Heart left ventricle (tissue), 16 donors: ENCODE measurements at regions not wholly inside any gene's neighbourhood (a gene's known extent, or its start where the extent isn't known, plus 50 kb on each side); places are given as distances from the start of the nearest gene placed in this dataset.

Experiments used
- ATAC-seq, 4 donors: fragments of 200-7000 bp; cut with Tn5 transposase; one replicate each; pipeline ENCODE4 v1.9.1; 2020 to 2022; ENCODE audit warnings: moderate library complexity in 4 of 4, mild to moderate bottlenecking in 3 of 4, moderate number of reproducible peaks in 1 of 4
- DNase-seq, 5 donors: peaks; one replicate each; pipeline ENCODE4 v3.0.0-alpha.2; 2020
- H3K27ac ChIP-seq, 12 donors: fragments of 200-600 bp; sonication (generic) in 4 of 12; one replicate each; pipeline versions ENCODE4 v1.5.0 to v1.8.0; 2016 to 2022; ENCODE audit warnings: mild to moderate bottlenecking in 2 of 12
- H3K27me3 ChIP-seq, 9 donors: fragments of 200-600 bp; sonication (generic) in 2 of 9; one replicate each; pipeline versions ENCODE4 v1.5.1 to v1.8.0; 2016 to 2022; ENCODE audit warnings: mild to moderate bottlenecking in 3 of 9
- H3K36me3 ChIP-seq, 9 donors: fragments of 200-600 bp; sonication (generic) in 2 of 9; one replicate each; pipeline versions ENCODE4 v1.5.0 to v1.8.0; 2018 to 2022; ENCODE audit warnings: mild to moderate bottlenecking in 2 of 9
- H3K4me1 ChIP-seq, 12 donors: fragments of 200-600 bp; sonication (generic) in 4 of 12; one replicate each; pipeline versions ENCODE4 v1.5.0 to v1.8.0; 2016 to 2022; ENCODE audit warnings: mild to moderate bottlenecking in 3 of 12
- H3K4me3 ChIP-seq, 12 donors: fragments of 200-600 bp; sonication (generic) in 4 of 12; one replicate each; pipeline versions ENCODE4 v1.5.0 to v1.8.0; 2017 to 2022; ENCODE audit warnings: mild to moderate bottlenecking in 9 of 12, moderate library complexity in 4 of 12
- H3K9me3 ChIP-seq, 12 donors: fragments of 200-600 bp; sonication (generic) in 4 of 12; one replicate each; pipeline versions ENCODE4 v1.5.0 to v1.8.0; 2016 to 2022; ENCODE audit warnings: mild to moderate bottlenecking in 1 of 12
- POLR2A ChIP-seq, 2 donors: fragments of 450-650 bp; IDR thresholded peaks; one replicate each; pipeline ENCODE4 v1.6.1; 2017; ENCODE audit warnings: antibody characterized with exemption in 2 of 2, mild to moderate bottlenecking in 2 of 2, moderate library complexity in 2 of 2
- WGBS, 4 donors: extraction: QIAGEN DNeasy Blood & Tissue Kit in 2 of 4; methylation state at CpG; one replicate each; pipeline versions ENCODE4 v1.1.5 to v1.1.7; 2013 to 2018; 5-methylcytosine and 5-hydroxymethylcytosine counted together
- intact Hi-C, 10 donors: fragments of 100-400 bp; cut with DNase I; formaldehyde crosslinking; loops; one replicate each; pipeline versions ENCODE4 v1.11.1 to v1.14.2; 2022
- TF ChIP-seq, protein P1 (sequence below), 12 donors: fragments of 200-600 bp; sonication (generic) in 4 of 12; IDR thresholded peaks; one replicate each; pipeline versions ENCODE4 v1.5.0 to v1.8.0; 2018 to 2022; ENCODE audit warnings: antibody characterized with exemption in 12 of 12, mild to moderate bottlenecking in 5 of 12
- donor health status: ischemic (EF 13 %, LVEDD 7.1; RV severe dilation, severe dysfunction).
- donor health status: healthy with polysubstance abuse.
- donor health status: DM: no; HTN: yes; CAD: no.
- donor health status: DM: no; HTN: no; CAD: no.
- donor health status: ischemic (EF 25% LVEDD 6.9; RV normal size, moderate dysfunction).
- donor health status: ischemic (EF 25% LVEDD 5.7; RV mildly dilated, moderate dysfunction).
- donor health status: healthy.
- donor health status: DM: yes; HTN: yes; CAD: no.
- donor health status: ischemic (EF 35%, LVEDD 5.7; RV mildly dilated, moderate dysfunction).
- donor health status: nonischemic (EF 11% LVEDD 7.7; RV severe dilation, severe dysfunction).
- donor health status: DM: yes; HTN: yes; CAD: no.
- donor health status: PGD.
- donor health status: ischemic (EF 29% LVEDD 5.4; RV normal size, mild dysfunction).
- donor health status: nonischemic (EF 23%, LVEDD 6.1; RV moderate dilation, normal function).

DNA sequence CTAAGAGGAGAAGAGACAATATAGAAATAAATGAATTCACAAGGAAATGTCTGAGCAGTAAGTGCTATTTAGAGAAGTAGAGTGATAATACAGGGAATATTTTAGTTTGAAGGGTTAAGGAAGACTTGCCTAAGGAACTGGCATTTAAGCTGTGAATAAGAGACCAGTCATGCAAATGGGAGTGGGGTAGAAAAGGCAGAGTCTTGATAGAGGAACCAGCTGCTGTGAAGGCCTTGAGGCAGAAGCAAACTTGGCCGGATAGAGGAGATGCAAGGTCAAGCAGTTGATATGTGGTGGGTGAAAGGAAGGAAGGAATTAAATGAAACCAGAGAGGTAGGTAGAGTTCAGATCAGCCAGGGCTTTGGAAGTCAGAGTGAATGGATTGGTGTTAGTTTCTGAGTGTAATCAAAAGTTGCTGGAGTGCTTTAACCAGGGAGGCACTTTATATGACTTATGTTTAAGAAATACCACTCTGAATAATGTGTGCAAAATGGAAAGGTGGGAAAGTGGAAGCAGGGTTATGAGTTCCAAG is 198.4 kb upstream of the SESN3 start:
- Histone ChIP-seq H3K27ac (no peak overlapping the region), H3K4me3 (no peak overlapping the region), H3K9me3 (no peaks in the 10 kb centered on the region), H3K4me1 (peaks cover 0 to 5% (median 0%) of the 10 kb centered on the region in 12 donors), H3K36me3 (no peaks in the 10 kb centered on the region), H3K27me3 (no peaks in the 10 kb centered on the region)
- intact Hi-C loops: no loop called here
- no peak for DNase-seq
- ATAC-seq: no peak
- TF ChIP-seq, protein P1, sequence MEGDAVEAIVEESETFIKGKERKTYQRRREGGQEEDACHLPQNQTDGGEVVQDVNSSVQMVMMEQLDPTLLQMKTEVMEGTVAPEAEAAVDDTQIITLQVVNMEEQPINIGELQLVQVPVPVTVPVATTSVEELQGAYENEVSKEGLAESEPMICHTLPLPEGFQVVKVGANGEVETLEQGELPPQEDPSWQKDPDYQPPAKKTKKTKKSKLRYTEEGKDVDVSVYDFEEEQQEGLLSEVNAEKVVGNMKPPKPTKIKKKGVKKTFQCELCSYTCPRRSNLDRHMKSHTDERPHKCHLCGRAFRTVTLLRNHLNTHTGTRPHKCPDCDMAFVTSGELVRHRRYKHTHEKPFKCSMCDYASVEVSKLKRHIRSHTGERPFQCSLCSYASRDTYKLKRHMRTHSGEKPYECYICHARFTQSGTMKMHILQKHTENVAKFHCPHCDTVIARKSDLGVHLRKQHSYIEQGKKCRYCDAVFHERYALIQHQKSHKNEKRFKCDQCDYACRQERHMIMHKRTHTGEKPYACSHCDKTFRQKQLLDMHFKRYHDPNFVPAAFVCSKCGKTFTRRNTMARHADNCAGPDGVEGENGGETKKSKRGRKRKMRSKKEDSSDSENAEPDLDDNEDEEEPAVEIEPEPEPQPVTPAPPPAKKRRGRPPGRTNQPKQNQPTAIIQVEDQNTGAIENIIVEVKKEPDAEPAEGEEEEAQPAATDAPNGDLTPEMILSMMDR (IDR thresholded peaks at IDR 0.05): no peak
- no peak for TF ChIP-seq POLR2A (IDR thresholded peaks at IDR 0.05)
- WGBS, 4 donors: 69 to 83% (median 73%) methylated on average over 1 of the region's 1 CpG

DNA sequence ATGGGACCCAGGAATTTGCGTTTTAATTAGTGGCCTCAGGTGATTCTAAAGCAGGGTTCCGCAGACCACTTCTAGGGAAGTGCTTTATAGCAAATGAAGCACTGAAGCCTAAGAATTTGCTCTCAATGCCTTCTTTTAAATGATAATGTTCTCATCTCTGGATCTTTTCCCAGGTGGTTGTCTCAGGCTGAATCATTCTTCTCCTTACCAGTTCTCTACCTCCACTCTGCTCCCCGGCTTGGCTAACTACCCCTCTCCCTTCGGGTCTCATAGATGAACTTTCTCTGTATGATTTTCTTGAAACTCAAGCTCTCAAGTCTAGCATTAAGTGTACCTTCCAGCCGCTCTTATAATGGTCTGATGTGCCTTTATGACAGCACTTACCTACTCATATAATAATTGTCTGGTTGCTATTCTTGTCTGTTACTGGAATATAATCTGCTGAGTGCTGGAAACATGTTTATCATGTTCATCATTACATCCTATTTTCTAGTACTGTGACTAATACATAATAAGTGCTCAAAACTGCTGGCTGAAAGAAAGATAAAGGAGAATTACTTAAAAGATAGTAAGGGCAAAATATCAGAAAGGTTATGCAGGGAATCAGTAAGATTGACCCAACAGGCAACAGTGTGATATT is 195.9 kb upstream of the SESN3 start:
- no peak for ATAC-seq
- H3K9me3 ChIP-seq: no peaks in the 10 kb centered on the region
- H3K4me3 ChIP-seq: no peak overlapping the region
- TF ChIP-seq POLR2A (IDR thresholded peaks at IDR 0.05): no peak
- TF ChIP-seq, protein P1 (IDR thresholded peaks at IDR 0.05): no peak
- no peak overlapping the region for H3K27ac ChIP-seq
- H3K36me3 ChIP-seq: no peaks in the 10 kb centered on the region
- no peaks in the 10 kb centered on the region for H3K27me3 ChIP-seq
- intact Hi-C loops: no loop called here
- H3K4me1 ChIP-seq: peaks cover 0 to under 1% (median 0%) of the 10 kb centered on the region in 12 donors
- no peak for DNase-seq
- 81 to 87% (median 84%) methylated on average over 5 of the region's 5 CpGs for WGBS, 4 donors

DNA sequence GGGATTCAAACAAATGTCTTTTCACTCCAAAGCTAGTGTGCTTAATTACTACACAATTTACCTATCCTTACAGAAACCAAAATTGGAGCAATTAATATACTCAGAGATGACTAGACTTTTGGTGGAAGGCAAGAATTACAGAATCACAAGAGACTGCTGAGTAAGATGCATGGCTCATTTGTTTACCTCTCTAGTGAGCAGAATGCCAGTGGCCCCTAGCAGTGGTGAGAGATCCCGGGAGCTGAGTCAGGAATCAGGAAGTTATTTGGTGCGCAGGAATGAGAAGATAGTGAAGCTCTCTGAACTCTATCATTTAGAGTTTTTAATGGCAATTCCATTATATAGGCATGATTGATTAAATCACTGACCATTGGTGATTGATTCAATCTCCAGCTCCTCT is 188.9 kb upstream of the SESN3 start:
- DNase-seq: no peak
- no peak for ATAC-seq
- no peak overlapping the region for H3K27ac ChIP-seq
- TF ChIP-seq, protein P1 (IDR thresholded peaks at IDR 0.05): no peak
- TF ChIP-seq POLR2A (IDR thresholded peaks at IDR 0.05): no peak
- H3K9me3 ChIP-seq: no peaks in the 10 kb centered on the region
- H3K36me3 ChIP-seq: no peaks in the 10 kb centered on the region
- no peaks in the 10 kb centered on the region for H3K4me1 ChIP-seq
- 62 to 68% (median 65%) methylated on average over 2 of the region's 2 CpGs for WGBS, 4 donors
- H3K4me3 ChIP-seq: no peak overlapping the region
- intact Hi-C loops: no loop called here
- no peaks in the 10 kb centered on the region for H3K27me3 ChIP-seq

DNA sequence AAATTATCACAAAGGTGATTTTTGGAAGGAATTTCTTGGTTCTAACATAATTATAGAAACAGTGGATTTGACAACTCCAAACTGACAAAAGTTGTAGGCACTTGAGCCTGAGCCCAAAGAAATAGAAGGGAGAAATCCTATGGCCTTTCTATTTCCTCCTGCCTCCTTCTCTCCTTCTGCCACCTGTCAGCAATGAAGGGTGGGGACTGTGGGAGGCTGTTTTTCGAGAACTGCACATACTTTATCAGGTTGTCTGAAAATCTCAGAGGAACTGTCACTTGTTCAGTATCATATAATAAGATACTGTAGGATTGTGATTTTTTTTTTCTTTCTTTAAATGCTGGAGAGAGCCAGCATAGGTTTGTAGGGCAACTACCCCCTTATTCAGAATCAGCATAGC is 187.9 kb upstream of the SESN3 start:
- H3K4me1 ChIP-seq: no peaks in the 10 kb centered on the region
- ATAC-seq: no peak
- intact Hi-C loops: no loop called here
- no peak for DNase-seq
- H3K36me3 ChIP-seq: no peaks in the 10 kb centered on the region
- WGBS, 4 donors: 72 to 86% (median 81%) methylated on average over 1 of the region's 1 CpG
- TF ChIP-seq POLR2A (IDR thresholded peaks at IDR 0.05): no peak
- TF ChIP-seq, protein P1 (IDR thresholded peaks at IDR 0.05): no peak
- no peak overlapping the region for H3K4me3 ChIP-seq
- no peak overlapping the region for H3K27ac ChIP-seq
- H3K9me3 ChIP-seq: no peaks in the 10 kb centered on the region
- no peaks in the 10 kb centered on the region for H3K27me3 ChIP-seq
